HG03571 (cell line): ENCODE measurements at regions not wholly inside any gene's neighbourhood (a gene's known extent, or its start where the extent isn't known, plus 50 kb on each side); places are given as distances from the start of the nearest gene placed in this dataset.
"Not testable (repeated sequence)": the region's sequence is repeated elsewhere in the genome, so short reads cannot be mapped to it uniquely, and the experiment has no call there.

ENCODE experiments used
- ATAC-seq: cut with Tn5 transposase; IDR thresholded peaks from one replicate; pipeline ENCODE4 v1.9.1; 2021; ENCODE audit not compliant: unreplicated experiment

DNA sequence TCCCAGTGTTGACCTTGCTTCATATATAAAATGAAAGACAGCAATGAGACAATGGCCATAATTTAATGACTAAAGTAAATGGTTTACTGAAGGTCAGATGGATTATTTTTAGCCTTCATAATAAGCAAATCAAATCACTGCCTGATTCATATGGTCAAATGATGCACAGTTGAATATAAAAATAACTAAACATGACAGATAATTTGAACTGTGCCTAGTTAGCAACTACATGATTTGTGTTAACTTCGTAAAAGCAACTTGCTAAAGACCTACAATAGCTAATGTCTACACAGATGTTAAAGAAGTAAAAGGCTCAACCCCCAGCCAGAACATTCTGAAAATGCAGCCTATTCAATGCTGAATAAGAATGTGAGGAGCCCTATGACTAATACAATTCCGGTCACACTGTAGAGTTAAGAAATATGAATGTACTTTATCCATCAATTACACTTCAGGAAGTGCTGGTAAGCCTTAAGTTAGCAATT lies 590.8 kb upstream of the CDH2 start:
- ATAC-seq = no peak

GRCh38 chr18:28767201-28767600 lies 590.3 kb upstream of the CDH2 start:
- no peak for ATAC-seq

DNA sequence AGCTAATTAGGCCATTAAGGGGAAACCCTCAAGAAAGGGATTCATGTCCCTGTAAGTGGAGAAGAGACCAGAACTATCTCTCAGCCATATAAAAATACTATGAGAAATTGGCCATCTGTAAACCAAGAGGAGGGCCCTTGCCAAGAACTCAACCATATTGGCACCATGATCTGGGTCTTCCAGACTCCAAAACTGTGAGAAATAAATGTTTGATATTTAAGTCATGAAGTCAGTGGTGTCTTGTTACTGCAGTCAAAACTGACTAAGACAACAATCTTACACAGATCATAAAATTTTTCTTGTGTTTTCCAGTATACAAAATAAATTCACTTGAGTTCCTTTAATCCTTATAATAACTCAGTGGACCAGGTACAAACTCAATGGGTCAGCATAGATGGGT lies 589.8 kb upstream of the CDH2 start:
- ATAC-seq = no peak

DNA sequence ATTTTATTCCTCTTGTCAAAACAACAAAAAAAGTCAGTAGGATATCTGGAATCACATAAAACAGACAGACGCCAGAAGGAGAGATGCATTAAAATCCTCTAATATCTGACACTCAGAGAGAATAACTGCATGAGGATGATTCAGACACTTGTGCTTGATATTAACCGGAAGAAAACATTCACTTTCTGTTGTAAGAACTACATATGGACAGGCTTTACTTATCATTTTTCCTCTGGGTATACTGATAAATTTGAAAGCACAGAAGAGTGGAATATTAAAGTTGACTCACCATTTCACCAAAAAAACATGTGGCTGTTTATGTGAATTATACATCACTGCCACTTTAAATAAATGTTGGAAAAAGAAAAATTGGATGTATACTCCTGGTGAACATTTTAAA lies 589.1 kb upstream of the CDH2 start:
- ATAC-seq = no peak

GRCh38 chr18:28760299-28760698 lies 583.4 kb upstream of the CDH2 start:
- ATAC-seq = no peak

DNA sequence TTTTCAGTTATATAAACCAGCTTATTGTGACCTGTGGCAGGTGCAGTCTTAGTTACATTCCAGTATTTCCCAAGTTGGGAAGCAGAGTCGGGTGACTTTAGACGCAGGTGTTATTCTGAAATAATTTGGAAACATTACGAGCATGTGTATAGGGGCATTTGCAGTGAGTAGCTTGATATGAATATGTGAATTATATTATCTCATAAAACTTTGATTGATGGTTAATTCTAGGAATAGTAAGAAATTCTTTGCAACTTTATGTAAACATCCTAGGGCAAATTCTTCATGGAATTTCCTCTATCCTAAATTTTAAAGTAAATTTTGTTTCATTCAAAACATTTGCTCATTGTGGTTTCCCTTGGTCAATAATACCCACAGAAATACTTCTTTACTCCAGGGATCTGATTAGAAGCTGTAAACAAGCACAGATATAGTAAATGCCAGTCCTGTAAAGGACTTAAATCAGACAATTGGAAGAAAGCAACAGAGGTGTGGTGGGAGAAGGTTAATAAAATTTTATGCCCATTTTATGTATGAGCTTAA lies 580.6 kb upstream of the CDH2 start:
- no peak for ATAC-seq

DNA sequence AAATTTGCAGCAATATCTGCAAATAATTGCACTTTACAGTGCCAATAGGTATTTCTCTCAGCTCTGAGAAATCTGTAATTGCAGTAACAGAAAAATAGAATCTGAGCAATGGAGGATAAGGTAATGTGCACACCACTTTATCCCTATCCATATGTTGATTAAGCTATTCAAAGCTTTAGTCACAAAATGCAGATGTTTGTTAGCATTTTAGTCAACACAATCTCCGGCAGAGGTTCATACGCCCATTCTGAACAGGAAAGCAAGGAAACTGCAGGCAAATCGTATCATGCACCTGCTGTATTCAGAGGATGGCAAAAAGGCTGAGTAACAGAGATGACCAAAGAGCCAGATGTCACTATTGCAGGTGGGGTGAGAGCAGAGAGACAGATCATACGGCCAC lies 566.2 kb upstream of the CDH2 start:
- no peak for ATAC-seq

DNA sequence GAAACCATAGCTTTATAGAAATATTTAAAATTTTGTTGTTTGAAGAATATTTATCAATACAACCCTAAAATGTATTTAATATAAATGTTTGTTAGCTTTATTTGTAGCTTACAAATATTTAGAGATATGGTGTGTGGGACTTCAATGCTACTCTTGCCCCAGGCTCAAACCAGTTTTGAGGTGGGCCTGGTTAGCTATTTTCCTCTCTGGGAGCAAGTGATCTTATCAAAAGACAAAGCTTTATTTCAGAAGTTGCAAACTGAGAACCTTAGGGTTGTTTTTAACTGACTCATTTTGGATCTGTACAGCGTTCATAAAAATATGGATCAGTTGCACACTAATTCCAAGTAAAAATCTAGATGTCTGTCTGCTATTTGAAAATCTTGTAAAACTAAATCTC lies 563.6 kb upstream of the CDH2 start:
- no peak for ATAC-seq

DNA sequence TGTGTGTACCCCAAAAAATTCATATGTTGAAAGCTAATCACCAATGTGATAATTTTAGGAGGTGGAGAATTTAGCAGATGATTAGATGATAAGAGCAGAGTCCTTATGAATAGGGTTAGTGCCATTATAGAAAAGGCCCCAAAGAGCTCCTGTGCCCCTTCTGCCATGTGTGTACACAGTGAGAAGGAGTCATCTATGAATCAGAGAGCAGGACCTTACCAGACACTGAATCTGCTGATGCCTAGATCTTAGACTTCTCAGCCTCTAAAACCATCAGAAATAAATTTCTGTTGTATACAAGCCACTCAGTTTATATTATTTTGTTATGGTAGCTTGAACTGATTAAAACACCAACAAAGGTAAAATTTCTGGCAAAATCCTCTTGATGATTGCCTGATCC lies 560.0 kb upstream of the CDH2 start:
- no peak for ATAC-seq

DNA sequence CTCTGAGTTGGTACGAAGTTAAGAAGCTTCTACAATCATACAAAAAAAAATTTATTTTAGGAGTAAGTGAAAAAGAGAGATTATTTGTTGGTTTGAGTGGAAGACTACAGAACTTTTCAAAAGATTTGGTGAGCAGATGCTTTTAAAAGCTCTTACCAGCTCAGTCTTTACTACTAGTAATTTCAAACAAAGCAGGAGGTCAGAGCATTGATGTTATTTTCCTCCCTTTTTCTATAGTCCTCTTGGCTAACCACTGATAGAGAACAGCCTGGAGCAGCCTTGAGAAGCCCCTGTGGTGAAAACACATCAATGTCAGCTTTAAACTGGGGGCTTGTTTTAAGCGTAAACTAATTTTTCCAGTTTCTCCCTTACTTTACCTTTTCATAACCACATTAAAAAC lies 559.3 kb upstream of the CDH2 start:
- no peak for ATAC-seq

GRCh38 chr18:28735731-28736130 lies 558.8 kb upstream of the CDH2 start:
- ATAC-seq = no peak

- ATAC-seq = no peak
These were observed 552.4 kb upstream of the CDH2 start for GRCh38 chr18:28729321-28729720.

DNA sequence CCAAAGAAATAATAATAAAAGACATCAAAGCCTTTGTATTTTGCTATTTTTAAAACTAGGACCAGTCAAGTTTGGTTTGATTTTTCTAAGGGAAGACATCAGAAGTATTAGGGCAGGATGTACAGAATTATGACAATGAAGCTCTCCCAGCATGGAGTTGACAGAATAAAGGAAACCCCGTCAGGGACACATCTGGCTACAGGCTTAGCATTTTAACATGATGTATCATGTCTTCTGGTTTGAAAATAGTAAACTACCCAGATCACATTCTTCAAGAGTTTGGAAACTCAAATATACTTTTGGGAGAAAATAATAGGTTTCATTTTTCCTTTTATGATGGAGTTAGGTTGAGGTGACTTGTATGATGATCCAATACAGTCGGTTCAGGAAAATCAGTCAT lies 552.0 kb upstream of the CDH2 start:
- ATAC-seq = no peak

- ATAC-seq = not testable (repeated sequence)
These were observed 550.3 kb upstream of the CDH2 start for GRCh38 chr18:28727189-28727588.

DNA sequence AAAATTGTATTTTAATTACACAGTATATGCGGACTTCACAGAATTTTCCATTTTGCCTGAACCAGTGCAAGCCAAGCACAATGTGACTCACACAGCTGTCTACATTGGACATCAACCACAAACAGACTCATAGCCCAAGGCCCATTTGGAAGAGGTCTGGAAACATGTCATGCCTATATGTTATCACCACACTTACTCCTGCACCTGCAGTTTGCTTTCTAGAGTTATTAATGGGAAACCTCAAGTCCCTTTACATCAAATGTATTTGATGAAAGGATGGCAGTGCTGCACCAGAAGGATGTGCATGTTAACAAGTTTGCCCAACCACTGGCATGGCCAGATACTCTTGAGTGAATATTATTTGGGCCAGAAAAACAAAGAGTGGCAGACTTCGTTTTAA lies 548.9 kb upstream of the CDH2 start:
- ATAC-seq = no peak

GRCh38 chr18:28723506-28723905 lies 546.6 kb upstream of the CDH2 start:
- no peak for ATAC-seq

DNA sequence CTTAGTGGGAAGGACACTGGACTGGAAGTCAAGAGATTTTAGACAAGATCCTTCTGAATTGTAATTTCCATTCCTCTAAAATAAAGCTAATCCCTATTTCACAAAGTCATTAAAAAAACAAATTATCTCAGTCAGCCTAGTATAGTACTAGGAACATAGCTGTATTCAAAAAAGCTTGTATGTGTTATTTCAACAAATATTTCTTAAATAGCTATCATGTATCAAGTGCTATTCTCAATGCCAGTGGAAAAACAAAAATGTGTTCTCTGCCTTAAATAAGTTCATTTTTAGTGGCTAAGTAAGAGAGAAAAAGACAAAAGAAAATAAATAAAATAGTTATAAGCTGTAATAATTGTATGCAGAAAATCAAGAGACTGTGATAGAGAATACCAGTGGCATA lies 541.8 kb upstream of the CDH2 start:
- no peak for ATAC-seq

GRCh38 chr18:28716338-28716737 lies 539.4 kb upstream of the CDH2 start:
- no peak for ATAC-seq

DNA sequence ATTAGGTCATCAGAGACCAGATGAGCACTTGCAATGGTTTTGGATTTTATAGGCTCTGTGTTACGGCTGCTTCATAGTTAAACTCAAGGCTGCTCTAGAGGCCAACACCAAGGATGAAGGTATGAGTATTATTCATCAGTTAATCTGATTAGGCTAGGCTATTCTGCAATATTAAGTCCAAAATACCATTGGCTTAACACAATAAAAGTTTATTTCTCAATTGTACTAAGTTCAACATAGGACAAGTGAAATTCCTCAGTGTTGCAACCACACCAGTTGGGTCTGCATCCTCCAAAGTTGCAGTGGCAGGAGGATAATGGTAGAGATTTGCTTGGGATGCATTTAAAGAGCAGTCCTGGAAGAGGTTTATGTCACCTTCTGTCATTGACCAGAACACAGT lies 538.3 kb upstream of the CDH2 start:
- no peak for ATAC-seq

GRCh38 chr18:28714498-28714897 lies 537.6 kb upstream of the CDH2 start:
- no peak for ATAC-seq

DNA sequence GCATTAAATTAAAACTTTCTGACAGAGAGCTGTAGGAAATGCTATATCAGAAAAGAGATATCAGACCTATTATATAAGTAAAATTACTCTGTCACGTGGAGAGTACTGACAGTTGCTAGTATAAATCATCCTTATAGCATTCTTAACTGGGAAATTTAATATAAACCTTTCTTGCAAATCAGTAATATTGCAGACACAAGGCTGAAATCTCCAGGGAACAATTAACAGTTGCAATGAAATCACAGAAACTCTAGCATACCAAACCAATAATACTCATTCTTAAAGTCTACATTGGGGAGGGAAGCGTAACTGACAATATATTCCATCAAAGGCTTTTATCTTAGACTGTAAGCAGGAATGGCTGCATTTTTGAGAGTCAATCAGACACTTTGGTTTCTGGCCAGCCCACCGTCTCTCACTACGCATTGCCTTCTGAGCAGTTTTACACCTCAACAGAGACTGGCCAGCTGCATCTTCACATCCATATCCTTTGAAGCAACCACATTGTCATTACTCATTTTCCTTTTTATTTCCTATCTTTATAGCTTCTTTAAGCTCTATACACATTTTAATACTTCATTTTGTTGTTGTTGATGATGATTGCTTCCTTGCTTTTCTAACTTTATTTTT lies 536.0 kb upstream of the CDH2 start:
- ATAC-seq = no peak

- no peak for ATAC-seq
These were observed 535.2 kb upstream of the CDH2 start for GRCh38 chr18:28712172-28712571.

DNA sequence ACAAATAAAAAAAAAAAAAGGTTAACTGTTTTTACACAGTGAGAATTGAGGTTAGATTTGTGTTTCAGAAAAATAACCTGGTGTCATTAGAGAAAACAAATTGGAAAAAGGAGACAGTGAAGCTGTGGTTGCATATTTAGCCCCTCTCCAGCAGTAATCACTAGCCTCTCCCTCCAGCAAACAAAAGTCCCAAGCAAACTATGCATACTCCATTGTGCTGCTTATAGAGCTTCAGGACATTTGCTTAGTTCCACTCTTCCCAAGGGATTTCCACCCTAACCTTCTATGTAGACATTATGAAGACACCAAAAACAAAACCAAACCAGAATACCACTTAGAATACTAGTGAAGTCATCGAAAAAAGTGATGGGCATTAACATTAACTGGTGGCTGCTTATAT lies 534.2 kb upstream of the CDH2 start:
- ATAC-seq = no peak
